SKM-1 (cell line): ENCODE measurements at regions not wholly inside any gene's neighbourhood (a gene's known extent, or its start where the extent isn't known, plus 50 kb on each side); places are given as distances from the start of the nearest gene placed in this dataset.

ENCODE experiments used
- DNase-seq: peaks from one replicate; lab custom pipeline; 2025; ENCODE audit not compliant: unreplicated experiment; lab: John Stamatoyannopoulos, UW

DNA sequence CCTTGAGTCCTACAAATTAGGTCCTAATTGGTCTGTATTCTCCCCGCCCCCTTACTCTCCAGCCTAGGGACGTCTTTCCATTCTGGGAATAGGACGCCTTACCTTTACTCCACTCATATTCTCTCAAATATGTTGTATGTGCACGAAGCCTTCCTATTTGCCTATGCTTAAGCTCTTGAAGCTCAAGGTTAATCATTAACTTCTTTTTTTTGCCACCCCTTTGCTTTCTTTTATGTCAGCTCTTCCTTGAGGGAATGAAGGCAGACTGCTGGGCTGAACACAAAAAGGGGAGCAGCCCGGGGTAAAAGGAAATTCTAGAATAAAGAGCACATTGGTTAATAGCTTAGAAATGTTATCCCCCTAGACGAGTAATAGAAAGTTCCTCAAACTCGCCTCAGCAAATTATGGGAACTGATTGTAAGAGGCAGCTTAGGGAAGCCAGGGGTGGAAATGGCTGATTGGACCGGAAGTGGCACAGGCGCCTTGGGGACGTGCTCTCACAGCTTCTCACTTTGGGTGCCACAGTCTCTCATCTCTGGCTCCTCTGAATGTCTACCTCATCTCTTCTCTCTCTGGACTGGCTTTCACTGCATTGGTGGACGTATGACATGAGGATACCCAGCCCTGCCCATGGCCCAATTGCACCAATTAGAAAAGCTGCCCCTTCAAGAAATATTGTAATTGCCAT lies 122.3 kb upstream of the IL12B start:
- DNase-seq = no peak

DNA sequence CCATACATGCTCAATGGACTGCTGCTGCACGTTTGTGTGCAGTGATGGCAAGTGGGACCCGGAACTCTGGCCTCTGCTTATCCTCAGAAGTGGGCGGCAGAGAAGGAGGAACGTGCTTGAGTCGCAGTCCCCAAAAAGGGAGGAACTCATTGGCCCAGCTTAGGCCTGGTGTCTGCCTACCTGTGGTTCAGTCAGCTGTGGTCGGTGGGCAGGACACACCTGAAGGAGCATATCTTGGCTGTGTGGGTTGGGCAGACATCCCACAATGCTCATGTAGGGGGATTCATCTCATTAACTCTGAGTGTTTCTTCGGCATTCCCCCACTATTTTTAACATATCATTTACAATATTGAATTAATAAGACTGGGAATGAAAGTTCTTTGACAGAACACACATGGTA lies 122.9 kb upstream of the IL12B start:
- DNase-seq = no peak

DNA sequence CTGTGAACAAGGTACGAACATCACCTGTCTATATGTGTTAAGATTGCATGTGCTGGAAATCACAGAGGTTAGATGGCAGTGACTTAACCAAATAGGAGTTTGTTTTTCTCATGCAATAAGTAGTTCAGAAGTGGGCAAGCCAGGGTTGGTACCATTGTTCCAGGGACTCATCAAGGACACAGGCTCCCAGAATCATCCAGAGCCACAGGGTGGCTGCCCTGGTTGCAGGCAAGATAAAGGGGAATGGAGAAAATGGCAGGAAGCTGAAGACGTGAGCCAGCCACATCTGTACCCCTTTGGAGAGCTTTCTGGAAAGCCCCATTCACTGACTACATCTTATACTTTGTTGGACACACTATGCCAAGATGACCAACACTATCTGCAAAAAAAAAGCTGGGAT lies 126.0 kb upstream of the IL12B start:
- no peak for DNase-seq

DNA sequence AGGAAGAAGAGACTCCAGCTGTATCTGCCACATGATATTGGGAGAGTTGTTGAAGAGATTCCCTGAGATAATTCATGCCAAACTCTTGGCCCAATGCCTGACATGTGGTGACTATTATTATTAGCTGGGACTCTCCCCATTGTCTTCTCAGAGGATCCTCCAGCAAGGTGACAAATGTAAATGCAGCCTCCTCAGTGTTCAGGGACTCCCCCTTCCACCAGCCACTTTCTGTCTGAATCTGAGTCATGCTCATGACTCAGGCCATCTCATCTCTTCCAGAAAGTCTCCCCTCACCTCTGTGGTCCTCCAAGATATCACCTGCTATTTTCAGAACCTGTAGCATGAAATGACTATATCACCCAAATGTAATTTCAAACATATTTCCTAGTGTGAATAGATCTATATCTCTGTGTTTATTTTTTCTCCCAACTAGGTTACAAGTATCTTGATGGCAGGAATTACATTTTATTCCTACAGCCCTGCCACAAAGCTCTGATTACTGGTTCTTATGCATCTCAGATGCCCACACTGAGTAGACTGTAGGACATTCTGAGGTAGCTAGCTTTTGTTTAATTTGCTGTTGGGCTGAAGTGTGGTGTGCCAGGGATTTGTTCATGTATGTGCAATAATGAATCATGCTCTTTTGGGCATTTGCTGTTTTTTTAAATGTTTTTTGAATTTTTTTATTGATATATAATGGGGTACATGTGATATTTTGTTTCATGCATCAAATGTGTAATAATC lies 126.6 kb upstream of the IL12B start:
- DNase-seq = no peak

DNA sequence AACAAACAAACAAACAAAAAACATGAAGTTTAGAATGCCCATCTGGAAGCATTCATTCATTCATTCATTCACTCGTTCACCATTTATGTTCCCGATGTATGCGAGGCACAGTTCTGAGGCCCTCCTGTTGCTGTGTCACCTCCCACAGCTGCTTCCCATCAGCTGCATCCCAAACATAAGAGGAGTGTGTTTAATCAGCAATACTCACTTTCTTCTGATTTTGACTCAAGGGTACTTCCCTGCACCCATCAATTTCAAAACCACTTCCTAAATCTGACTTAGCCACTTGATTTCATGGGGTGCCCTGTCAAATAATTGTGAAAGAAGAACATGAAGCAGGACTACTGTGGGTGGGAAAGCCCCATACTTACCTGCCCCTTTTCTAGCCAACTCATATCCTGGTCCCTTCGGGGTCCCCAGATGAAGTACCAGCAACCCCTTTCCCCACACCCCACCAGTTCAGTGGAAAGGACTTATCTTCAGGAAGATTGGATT lies 128.0 kb upstream of the IL12B start:
- DNase-seq = no peak

DNA sequence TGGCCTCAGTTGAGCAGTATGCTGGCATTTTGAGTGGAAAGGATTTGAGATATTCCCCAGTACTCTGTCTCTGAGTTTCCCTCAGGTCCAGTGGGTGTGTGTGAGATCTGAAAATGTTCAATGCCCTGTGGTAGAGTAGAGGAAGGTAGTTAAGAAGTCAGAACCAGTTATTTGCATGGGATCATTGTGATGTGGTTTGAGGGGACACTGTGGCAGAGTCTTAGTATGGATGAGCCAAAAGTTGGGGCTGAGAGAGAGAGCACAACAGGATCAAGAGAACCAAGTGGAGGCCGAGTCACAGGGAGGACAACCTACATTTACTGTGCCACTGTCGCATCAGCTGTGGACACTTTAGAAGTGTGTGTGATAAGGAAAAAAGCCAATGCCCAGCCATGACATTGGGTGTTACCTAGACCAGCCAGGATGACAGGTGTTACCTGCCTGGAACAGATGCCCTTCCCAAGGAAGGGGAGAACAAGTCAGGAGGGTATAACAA lies 128.9 kb upstream of the IL12B start:
- DNase-seq = no peak

DNA sequence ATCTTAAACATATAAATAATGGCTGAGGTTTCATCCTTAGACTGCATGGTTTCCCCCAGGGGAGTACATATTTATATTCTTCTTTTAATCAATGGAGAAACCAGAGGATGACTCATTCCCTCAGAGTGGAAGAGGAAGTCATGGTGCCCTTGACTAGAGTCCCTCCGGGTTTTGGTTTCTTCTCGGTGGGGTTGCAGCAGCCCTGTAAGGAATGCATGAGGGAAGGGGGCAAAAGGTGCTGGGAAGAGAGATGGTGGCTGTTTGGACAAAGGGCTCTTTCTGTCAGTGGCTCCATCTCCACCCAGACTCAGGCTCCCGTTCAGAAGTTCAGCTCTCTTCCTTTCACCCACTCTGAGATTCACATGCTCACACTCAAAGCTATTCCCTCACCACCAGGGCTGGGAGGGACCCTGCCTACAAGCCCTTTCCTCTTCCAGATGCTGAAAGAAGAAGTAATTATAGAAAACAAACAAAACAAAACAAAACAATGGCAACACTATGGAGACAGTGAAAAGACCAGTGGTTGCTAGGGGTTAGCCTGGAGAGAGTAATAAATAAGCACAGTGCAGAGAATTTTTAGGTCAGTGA lies 129.8 kb upstream of the IL12B start:
- peak; percentile 63 for DNase-seq

DNA sequence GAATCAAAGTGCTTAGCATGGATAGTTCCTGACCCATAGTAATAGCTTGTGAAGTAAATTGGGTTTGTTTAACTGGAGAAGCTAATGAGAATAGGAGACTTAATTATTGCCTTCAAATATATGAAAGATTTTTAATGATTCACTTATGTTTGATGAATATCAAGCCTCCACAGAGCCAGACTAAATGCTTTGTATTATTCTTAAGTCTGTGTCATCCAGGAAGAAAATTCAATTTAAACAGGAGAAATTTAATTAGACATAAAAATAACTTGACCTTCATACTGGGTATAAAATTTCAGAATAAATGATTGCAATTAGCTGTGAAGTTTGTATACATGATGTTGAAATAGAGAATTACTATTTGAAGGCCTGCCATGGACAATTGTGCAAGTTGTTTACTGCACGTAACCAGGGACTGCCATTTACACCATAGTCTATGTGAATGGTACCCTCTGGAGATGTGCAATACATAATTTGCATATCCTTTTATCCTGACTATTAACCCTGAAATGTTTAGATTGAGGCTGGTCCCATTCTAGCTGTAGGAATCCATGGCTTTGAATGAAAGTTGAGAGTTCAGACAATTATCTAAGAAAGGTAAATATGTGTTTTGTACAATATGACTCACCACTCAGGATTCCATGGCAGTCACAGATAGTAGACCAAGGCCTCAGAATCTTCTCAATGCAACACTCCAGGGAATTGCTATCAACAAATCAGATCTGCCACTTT lies 133.5 kb upstream of the IL12B start:
- DNase-seq = no peak

DNA sequence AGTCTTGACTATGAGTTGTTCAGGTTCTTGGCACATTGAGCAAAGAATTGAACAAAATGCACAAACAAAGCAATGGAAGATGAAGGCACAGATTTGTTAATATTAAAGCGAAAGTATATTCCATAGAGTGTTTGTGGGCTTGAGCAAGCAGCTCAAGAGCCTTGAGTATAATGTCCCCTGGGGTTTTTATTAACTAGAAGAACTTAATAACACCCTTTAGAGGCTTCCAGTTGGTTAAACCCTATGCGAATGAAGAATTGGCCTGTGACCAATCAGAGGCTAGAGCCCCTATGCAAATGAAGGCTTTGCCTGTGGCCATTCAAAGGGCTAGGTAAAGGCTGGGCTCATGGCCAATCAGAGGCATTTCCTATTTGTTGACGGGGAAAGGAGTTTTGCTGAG lies 135.3 kb upstream of the IL12B start:
- no peak for DNase-seq

DNA sequence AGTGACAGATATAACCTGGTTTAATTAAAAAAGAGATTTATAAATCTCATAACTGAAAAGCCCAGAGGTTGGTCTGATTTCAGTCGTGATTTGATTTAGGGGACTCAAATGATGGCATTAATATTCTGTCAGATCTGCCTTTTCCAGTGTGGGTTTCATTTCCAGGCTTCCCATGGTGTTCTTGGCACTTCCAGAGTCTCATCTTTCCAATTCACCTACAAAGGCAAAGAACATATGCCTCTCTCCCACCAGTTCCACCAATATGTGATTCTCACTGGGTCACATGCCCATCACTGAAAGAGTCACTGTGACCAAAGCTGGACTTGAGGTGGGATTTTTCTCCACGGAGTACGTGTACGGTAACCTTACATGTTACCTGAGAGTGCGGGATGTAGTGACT lies 137.4 kb upstream of the IL12B start:
- no peak for DNase-seq

DNA sequence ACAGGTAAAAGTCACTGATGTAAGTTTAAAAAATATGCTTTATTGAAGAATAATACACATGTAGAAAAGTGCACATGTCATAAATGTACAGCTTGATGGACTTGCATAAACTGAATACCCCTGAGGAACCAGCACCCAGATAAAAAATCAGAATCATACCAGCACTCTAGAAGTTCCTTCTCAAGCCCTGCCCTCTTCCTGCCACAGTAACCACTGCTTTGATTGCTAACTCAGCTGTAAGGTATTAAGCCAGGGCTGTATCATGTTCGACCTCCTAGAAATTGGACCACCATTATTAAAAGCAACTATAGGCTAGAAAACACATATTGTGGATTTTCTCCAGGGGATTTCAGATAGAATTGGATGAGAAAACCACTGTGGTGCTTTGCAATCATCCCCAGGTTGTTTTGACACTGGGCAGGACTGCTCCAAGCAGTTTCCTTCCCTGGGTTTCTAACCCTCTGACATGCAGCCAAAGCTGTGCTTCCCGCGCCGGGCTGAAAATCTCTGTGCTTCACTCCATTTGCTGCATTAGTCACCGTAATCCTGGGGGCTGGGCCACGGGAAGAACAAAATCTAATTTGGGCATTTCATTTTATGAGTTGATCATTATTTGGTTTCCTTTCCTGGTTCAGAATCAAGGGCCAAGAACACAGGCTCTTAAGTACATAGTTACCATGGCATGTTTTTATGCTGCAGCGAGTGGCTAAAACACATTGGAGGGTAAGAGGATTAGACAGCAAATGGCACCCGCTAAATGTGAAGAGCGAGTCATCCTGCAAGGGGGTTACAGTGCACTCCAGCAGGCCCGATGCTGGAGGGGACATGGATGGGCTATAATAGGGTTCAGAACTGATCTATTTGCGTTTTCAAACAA lies 139.4 kb upstream of the IL12B start:
- DNase-seq = no peak

DNA sequence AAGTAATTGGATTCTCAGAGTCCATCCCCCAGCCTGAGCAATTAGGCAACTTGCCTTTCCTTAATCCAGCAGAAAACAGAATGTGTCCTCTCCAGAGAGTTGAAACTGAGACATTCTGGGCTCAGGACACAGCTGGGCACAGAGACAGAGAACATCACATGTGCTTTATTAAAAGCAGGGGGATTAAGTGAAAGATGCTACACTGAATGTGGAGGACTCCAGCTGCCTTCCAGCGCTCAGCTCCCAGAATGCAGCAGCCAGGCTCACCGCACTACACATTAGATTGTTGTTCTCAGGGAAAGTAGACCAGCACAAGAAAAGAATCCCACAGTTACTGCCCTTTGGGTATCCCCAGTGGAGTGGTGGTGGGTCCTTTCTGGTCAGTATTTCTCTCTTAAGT lies 141.6 kb upstream of the IL12B start:
- DNase-seq = no peak

DNA sequence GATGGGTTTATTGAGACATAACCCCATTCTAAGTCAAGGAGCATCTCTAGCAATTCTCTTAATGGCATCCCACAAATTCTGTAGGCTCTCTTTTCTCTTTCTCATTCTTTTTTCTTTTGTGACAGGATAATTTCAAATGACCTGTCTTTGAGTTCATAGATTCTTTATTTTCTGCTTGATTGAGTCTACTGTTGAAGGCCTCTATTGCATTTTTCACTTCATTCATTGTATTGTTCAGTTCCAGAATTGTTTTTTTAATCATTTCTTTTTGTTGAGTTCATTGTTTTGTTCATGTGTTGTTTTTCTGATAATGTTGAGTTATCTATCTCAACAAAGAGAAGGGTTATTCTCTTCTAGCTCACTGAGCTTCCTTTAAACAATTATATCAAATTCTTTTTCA lies 144.7 kb upstream of the IL12B start:
- no peak for DNase-seq

DNA sequence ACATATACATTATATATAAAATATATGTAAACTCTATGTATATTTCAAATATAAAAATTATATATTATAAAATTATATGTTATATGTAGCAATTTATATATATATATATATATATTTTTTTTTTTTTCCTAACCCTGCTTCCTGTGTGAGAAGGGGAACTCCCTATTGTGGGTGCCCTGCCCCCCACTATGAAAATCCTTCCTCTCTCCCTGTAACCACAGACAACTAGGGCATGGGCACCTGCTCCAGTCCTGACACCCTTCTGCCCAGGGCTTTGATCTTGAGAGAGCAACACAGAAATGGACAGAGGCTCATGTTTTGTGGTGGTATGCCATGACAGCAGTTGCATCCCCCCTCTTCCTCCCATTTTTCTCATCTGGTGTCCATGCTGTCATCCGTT lies 148.7 kb upstream of the IL12B start:
- no peak for DNase-seq

DNA sequence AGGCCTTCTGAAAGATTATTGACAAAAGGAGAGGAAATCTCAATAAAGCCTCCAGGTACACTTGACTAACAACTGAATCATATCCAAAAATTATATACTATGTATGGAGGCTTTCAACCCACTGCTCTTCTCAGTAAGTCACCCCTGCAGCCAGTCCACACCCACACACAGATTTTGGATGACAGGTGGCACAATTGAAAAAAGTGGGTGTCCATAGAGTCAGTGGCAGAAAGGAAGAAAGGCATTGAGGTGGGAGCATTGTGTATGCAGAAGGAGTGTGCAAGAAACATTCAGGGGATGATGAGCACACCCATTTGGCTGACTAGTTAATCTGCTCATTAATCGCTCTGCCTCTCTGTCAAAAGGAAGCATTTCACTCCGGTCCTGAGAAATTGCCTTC lies 150.6 kb upstream of the IL12B start:
- no peak for DNase-seq

DNA sequence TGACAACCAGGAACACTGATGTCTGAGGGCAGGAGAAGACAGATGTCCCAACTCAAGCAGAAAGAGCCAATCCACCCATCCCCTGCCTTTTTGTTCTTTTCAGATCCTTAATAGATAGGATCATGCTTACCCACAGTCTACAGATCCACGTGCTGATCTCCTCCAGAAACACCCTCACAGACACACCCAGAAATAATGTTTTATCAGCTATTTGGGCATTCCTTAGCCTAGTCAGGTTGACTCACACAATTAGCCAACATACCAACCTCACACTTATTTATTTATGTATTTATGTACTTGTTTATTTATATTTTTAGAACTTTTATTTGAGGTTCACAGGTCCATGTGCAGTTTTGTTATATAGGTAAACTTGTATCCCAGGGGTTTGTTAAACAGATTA lies 151.5 kb upstream of the IL12B start:
- no peak for DNase-seq

DNA sequence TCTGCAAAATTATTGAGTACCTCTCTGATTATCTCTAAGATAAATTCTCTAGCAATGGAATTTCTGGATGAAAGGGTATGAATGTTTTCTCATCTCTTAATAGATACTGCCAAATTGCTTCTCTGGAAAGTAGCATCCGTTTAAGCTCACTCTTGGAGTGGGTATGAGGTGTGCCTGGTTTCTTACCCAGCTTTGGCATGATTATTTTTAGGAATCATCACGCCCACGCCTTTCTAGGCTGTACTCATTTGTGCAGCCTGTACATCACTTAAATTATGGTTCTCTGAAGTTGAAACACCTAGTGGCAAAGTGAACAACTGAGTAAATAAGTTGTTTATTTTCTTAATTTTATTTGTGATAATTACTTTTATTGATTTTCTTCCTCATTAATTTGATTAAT lies 156.5 kb upstream of the IL12B start:
- DNase-seq = no peak

DNA sequence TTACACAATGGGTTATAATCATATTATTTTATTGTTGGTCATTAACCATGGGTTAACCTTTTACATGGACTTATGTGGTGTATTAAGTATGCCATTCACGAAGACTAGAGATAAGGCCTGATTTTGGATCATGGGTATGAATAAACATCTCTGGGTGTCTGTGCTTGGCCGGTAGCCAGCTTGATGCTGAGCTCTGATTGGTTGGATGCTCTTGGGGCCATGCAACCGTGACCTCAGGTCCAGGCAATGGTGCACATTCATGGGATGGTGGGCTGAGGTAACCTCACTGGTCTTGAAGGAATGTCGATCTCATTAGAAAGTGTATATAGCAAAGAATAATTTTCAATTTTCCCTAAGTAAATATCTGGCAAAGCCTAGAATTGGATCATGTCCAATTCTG lies 158.2 kb upstream of the IL12B start:
- DNase-seq = no peak

DNA sequence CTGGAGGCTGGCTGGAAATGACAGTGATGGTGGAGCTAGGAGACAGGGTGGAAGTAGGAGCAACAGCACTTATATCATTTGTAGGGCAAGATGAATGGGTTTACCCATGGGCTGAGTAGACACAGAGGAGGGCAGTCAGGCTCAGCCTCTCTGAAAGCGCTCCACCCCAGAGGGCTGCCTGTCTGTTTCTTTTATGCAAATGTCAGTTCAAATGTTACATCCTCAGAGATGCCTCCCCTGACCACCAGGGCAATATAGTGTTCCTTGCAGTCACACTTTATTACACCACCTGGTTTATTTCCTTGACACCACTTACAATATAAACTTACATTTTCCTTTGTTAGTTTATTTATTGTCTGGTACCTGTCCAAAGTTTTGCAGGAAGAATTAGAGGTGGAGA lies 159.5 kb upstream of the IL12B start:
- no peak for DNase-seq

DNA sequence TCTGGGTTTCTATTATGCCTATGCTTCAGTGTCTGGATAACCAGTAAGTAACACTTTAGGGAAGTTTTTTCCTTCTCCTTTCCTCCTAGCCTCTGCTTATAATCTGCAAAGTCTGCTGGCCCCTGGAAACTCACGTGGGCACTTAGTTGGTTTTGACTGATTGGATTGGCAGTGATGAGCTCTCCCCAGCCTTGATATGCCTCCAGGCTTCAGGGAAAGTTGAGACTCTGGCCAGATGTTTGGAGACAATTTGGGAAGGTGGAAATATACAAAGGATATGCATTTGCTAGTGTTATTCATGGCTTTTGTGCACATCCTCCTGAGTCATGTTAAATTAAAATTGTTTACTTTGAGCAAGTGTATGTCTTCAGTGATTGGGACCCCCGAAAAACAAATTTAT lies 160.2 kb upstream of the IL12B start:
- DNase-seq = no peak

DNA sequence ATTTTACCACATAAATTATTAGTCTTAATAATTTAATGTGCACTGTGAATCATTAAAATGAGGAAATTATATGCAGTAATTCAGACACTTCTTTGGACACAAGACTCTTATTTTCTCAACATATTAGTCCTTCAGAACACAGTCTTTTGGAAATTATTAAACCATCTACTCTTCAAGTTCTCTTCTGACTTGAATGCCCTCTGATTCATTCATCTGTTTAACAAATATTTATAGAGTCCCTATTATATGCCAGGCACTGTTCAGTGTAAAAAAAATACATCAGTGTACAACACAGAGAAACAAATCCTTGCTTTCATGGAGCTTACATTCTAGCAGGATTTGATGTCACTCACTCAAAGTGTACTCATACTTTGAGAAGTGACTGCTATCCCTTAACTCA lies 163.4 kb upstream of the IL12B start:
- DNase-seq = no peak
